ENCODE measurements at regions not wholly inside any gene's neighbourhood (a gene's known extent, or its start where the extent isn't known, plus 50 kb on each side); places are given as distances from the start of the nearest gene placed in this dataset.

DNA sequence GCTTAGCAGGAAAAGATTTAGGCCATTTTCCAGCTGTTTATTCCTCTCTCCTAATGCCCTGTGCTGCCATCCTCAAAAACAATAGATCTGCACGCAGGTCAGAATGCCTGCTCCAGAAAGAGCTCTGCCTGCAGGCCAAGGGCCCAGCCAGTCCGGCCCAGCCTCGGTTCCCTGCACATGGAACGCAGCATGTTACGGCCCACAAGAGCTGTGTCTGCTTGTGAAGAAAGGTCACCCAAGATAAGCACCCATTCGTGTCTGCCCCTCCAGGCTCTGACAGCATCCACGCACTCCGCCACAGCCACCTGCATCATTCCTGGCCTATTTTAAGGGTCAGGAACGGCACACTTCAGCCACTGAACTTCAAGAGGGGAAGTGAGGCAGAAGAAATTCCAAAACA lies 152.2 kb downstream of the SPATA19 start:
- TF ChIP-seq CTCF (IDR thresholded peaks at IDR 0.05): no peak

GRCh38 chr11:133692126-133692934 lies 153.0 kb downstream of the SPATA19 start:
- TF ChIP-seq CTCF (IDR thresholded peaks at IDR 0.05): no peak

- no peak for TF ChIP-seq CTCF (IDR thresholded peaks at IDR 0.05)
These were observed 155.5 kb upstream of the OPCML start for GRCh38 chr11:133687781-133688180.

DNA sequence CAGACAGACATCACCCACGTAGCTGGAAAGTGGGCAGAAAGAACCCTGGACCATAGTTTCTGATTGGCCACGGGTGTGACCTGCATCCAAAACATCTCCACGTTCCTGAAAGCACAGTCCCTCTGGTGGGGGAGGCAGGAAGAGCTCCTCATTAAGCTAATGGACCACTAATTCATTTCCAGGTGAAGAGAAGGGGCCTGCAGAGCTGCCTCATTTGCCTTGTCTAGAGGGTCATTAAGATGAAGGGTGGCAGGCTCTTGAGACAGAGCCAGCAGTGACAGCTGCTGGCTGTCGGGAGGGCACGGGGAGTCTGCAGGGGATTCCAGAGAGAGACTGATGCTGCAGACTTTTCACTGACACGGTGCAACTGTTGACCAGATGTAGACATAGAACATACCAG lies 149.6 kb upstream of the OPCML start:
- TF ChIP-seq CTCF (IDR thresholded peaks at IDR 0.05): no peak

DNA sequence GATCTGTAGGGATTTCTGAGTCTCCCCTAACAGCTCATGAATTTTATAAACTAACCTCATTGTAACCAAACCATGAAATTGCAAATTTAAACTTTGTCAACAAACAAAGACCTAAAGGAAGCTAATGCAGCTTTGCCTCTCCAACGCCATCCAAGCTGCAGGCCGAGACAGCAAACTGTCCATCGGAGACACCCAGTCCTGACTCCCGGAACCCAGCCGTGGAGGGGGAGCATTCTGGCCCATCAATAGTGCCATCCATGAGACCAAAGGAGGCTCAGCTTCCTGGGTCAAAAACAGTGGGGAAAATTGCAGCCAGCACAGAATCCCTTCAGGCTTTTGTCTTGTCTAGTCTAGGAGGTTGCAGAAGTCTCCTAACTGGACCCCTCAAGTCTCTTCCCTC lies 147.6 kb upstream of the OPCML start:
- TF ChIP-seq CTCF (IDR thresholded peaks at IDR 0.05): no peak

DNA sequence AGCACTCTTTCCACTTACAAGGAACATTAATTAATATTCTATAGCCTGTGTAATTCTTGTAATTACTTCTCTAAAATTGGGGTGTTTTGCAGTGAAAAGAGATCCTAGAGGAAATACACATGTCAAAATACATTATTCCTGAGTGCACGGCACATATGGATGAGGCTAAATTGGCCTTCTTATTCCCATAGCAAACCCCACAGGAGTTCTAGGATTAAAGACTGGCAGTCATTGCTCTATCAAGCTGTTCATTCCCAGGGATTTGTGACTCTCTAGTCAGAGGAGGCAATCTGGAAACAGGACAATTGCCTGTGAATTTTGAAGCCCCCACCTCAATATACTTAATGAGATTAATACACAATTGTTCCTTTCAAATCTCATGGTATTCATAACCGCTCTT lies 145.9 kb upstream of the OPCML start:
- no peak for TF ChIP-seq CTCF (IDR thresholded peaks at IDR 0.05)

DNA sequence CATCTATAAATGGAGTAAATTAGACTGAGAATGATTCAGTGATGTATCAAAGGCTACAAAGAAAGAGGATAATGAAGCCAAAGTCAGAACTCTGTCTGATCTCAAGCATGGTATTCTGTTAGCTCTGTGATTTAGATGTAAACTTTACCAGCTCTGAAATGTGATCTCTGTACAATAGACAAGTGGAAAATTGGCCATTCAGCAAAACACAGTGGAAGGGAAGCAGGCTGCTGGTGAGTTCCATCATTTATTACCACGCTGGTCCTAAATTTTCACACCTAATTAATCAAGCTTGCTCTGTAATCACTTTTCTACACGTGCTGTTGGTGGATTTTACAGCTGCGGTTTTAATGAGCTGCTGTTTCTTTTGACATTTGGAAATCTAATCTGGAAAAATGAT lies 145.1 kb upstream of the OPCML start:
- no peak for TF ChIP-seq CTCF (IDR thresholded peaks at IDR 0.05)

DNA sequence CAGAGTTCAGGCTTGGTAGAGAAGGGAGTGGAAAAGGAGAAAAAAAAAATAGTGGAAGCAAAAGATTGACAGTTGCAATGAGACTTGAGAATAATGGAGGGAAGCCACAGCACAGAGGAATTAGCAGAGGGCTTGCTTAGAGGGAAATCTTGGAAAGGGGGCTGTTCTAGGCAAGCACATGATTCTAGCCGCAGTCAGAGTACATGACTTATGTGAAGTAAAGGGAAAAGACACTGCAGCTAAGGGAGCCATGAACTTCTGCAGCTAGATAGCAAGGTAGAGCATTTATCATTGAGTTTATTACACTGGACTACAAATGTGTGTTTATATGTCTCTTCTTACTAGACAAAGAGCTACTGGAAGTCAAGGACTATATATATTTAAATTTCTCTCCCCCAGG lies 144.0 kb upstream of the OPCML start:
- TF ChIP-seq CTCF (IDR thresholded peaks at IDR 0.05): no peak
